Skin of body (tissue), 1 donor: ENCODE measurements at regions not wholly inside any gene's neighbourhood (a gene's known extent, or its start where the extent isn't known, plus 50 kb on each side); places are given as distances from the start of the nearest gene placed in this dataset.
"Not testable (repeated sequence)": the region's sequence is repeated elsewhere in the genome, so short reads cannot be mapped to it uniquely, and the experiment has no call there.

Source experiments
- DNase-seq: peaks from one replicate; lab custom pipeline; 2025; lab: John Stamatoyannopoulos, UW

- DNase-seq: no peak
These were observed 99.6 kb upstream of the UBE2E1 start for GRCh38 chr3:23706111-23706510.

- DNase-seq: no peak
These were observed 95.8 kb upstream of the UBE2E1 start for GRCh38 chr3:23709987-23710386.

- DNase-seq: peak; percentile 84
These were observed 95.2 kb upstream of the UBE2E1 start for GRCh38 chr3:23710555-23710954.

- no peak for DNase-seq
These were observed 93.8 kb upstream of the UBE2E1 start for GRCh38 chr3:23711916-23712494.

GRCh38 chr3:23712656-23713559, 92.8 kb upstream of the UBE2E1 start:
- DNase-seq: peak; percentile 73

- DNase-seq: no peak
These were observed 92.1 kb upstream of the UBE2E1 start for GRCh38 chr3:23713641-23714040.

GRCh38 chr3:23720059-23720458, 85.7 kb upstream of the UBE2E1 start:
- no peak for DNase-seq

- DNase-seq: no peak
These were observed 84.9 kb upstream of the UBE2E1 start for GRCh38 chr3:23720885-23721284.

- DNase-seq: no peak
These were observed 82.6 kb upstream of the UBE2E1 start for GRCh38 chr3:23723141-23723540.

GRCh38 chr3:23723930-23724329, 81.8 kb upstream of the UBE2E1 start:
- DNase-seq: no peak

GRCh38 chr3:23726811-23727548, 78.8 kb upstream of the UBE2E1 start:
- no peak for DNase-seq

- no peak for DNase-seq
These were observed 77.1 kb upstream of the UBE2E1 start for GRCh38 chr3:23728601-23729117.

- not testable (repeated sequence) for DNase-seq
These were observed 76.4 kb upstream of the UBE2E1 start for GRCh38 chr3:23729362-23729761.

- DNase-seq: no peak
These were observed 71.3 kb upstream of the UBE2E1 start for GRCh38 chr3:23734481-23734880.

- DNase-seq: no peak
These were observed 70.7 kb upstream of the UBE2E1 start for GRCh38 chr3:23735062-23735461.

GRCh38 chr3:23735535-23736326, 70.0 kb upstream of the UBE2E1 start:
- DNase-seq: no peak

- DNase-seq: no peak
These were observed 66.8 kb upstream of the UBE2E1 start for GRCh38 chr3:23738944-23739343.

GRCh38 chr3:23739536-23739935, 66.2 kb upstream of the UBE2E1 start:
- DNase-seq: no peak

GRCh38 chr3:23740517-23740965, 65.2 kb upstream of the UBE2E1 start:
- no peak for DNase-seq

- DNase-seq: no peak
These were observed 64.6 kb upstream of the UBE2E1 start for GRCh38 chr3:23741036-23741706.
